LNCaP clone FGC (cell line): ENCODE measurements at regions not wholly inside any gene's neighbourhood (a gene's known extent, or its start where the extent isn't known, plus 50 kb on each side); places are given as distances from the start of the nearest gene placed in this dataset.

Source experiments
- DNase-seq: peaks from one replicate; pipeline ENCODE4 v3.0.0-alpha.2; 2011; ENCODE audit warnings: low read depth
- H3K4me3 ChIP-seq: 2 replicates; pipeline ENCODE4 v1.5.1; 2011; ENCODE audit warnings: mild to moderate bottlenecking, low read depth, low read length, control low read depth
- TF ChIP-seq, protein P1 (sequence below): IDR thresholded peaks from 2 replicates; pipeline ENCODE4 v1.5.1; 2012; ENCODE audit warnings: mild to moderate bottlenecking; ENCODE audit not compliant: control insufficient read depth, insufficient read depth; ENCODE audit errors: extremely low read depth

DNA sequence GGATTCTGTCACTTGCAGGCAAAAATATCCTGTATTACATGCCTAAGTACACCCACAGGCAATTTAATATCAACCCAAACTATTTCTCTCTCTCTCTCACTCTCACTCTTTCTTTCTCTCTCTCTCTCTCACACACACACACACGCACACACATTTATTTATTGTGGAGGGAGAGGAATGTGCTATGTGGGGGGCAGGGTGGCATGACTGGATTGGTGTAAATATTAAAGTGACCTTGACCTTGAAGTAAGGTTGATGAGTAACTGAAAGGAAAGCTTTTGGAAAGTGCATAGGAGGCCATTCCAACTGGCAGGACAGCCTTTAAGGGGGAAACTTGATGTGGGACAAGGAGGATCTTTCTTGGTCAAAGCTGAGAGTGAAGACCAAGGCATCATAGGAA is 589.7 kb upstream of the KIRREL3 start:
- H3K4me3 ChIP-seq = no peak overlapping the region
- TF ChIP-seq, protein P1, sequence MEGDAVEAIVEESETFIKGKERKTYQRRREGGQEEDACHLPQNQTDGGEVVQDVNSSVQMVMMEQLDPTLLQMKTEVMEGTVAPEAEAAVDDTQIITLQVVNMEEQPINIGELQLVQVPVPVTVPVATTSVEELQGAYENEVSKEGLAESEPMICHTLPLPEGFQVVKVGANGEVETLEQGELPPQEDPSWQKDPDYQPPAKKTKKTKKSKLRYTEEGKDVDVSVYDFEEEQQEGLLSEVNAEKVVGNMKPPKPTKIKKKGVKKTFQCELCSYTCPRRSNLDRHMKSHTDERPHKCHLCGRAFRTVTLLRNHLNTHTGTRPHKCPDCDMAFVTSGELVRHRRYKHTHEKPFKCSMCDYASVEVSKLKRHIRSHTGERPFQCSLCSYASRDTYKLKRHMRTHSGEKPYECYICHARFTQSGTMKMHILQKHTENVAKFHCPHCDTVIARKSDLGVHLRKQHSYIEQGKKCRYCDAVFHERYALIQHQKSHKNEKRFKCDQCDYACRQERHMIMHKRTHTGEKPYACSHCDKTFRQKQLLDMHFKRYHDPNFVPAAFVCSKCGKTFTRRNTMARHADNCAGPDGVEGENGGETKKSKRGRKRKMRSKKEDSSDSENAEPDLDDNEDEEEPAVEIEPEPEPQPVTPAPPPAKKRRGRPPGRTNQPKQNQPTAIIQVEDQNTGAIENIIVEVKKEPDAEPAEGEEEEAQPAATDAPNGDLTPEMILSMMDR = no peak
- no peak for DNase-seq

DNA sequence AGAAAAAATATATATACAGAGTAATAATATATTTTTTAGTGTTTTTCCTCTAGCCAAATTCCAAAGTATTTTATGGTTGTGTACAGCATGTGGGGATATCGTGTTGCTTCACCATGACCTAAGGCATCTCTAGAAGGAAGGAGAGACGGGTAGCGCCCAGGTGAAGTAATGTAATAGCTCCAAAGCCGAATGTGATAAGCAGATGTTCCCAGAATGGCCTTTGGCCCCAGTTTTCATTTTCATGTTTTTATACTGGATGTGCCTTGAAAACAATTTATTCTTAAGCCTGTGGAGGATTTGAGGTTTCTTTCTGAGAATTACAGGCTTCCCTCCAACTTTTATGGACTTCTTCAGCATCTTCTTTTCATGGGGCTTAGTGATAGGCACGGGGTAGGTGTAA is 587.9 kb upstream of the KIRREL3 start:
- no peak for DNase-seq
- H3K4me3 ChIP-seq = no peak overlapping the region
- TF ChIP-seq, protein P1 = no peak

DNA sequence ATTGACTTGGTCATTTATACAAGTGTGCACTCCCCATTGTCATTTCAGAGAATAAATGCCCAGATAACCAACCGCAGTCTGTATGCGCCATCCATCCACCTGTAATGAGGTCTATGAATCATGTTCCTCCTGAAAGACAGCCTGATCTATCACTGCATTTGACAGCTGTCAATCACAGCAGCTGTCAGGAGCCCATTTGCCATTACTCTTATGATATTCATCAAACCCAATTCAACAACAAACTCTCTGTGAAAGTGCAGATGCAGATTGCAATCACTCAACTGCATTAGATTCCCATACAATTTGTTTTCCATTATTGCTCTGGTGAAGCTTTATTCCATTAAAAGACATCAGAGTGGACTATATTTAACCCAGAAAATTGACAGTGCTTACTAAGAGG is 586.9 kb upstream of the KIRREL3 start:
- TF ChIP-seq, protein P1 = no peak
- H3K4me3 ChIP-seq = no peak overlapping the region
- no peak for DNase-seq

DNA sequence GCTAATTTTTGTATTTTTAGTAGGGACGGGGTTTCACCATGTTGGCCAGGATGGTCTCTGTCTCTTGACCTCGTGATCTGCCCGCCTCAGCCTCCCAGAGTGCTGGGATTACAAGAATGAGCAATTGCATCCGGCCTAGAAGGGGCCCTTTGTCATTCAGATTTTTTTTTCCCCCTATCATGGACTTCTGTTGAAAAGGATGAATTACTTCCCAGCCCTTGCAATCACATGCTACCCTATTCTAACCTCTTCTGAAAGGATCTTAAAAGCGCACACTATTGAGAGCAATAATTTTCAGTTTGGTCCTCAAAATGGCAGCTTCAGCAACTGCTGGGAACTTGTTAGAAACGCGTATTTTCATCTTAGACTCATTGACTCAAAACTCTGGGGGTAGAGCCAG is 575.6 kb upstream of the KIRREL3 start:
- TF ChIP-seq, protein P1 = no peak
- no peak for DNase-seq
- no peak overlapping the region for H3K4me3 ChIP-seq

DNA sequence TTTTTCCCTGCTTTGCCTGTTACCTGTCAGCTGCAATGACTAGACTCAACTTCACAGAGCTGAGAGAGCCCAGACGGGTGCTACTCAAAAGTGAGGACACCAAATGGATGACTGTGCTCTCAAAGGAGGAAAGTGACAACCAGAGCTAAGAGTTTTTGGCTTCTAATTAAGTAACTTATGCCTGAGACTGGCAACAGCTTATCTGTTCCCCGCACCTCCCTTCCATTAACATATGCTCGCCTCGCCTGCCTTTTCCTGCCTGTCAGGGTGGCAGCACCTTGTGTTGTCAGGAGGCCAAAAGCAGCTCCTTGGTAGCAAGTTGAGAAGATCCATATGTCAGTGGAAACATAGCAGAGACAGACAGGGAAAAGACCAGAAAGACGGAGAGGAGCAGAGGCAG is 573.9 kb upstream of the KIRREL3 start:
- no peak overlapping the region for H3K4me3 ChIP-seq
- TF ChIP-seq, protein P1 = no peak
- no peak for DNase-seq

DNA sequence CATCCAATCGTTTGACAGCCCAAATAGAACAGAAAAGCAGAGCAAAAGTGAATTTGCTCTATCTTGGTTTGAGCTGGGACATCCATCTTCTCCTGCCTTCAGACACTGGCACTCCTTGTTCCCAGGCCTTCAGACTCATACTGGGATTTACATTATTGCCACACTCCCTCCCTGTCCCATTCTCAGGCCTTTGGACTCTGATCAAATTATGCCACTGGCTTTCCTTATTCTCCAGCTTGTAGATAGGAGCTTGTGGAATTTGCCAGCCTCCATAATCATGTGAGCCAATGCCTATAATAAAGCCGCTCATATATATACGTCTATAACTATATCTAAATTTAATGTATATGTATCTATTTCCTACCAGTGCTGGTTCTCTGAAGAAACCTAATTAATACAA is 568.3 kb upstream of the KIRREL3 start:
- TF ChIP-seq, protein P1 = no peak
- H3K4me3 ChIP-seq = no peak overlapping the region
- no peak for DNase-seq

DNA sequence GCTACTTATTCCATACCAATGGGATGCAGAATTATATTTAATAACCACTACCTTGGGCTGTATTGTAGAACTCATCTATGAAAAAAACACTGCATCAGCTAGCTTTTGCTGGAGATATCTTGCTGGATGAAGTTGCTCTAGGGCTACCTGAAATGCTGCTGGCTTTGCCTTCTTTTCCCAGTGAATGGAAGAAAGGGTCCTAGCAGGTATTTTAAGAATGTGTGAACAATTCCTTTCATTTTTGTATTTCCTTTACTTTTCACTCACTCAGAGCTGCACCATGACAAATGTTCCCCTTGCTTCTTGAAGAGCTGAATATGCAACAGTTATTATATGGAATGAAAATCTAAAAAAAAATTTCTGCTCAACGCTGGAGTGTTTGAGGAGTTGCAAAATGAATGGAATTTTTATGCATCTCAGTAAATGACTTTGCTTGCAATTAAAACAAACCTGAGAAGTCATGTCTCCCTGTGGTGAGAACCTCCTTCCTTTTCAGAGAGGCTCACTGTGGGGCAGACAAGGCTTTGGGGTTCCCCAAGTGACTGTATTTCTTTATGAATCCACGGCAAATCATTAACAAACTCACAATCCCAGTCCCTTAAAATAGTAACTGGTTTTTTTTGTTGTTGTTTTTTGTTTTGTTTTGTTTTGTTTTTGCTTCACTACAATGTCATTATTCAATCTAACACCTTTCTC is 566.8 kb upstream of the KIRREL3 start:
- no peak overlapping the region for H3K4me3 ChIP-seq
- TF ChIP-seq, protein P1 = no peak
- no peak for DNase-seq
